ENCODE measurements at regions not wholly inside any gene's neighbourhood (a gene's known extent, or its start where the extent isn't known, plus 50 kb on each side); places are given as distances from the start of the nearest gene placed in this dataset.

GRCh38 chr16:79835194-79835593, 234.7 kb upstream of the MAF start:
- no peak for TF ChIP-seq POLR2A (IDR thresholded peaks at IDR 0.05)
- TF ChIP-seq CTCF (IDR thresholded peaks at IDR 0.05): no peak
